ENCODE measurements at regions not wholly inside any gene's neighbourhood (a gene's known extent, or its start where the extent isn't known, plus 50 kb on each side); places are given as distances from the start of the nearest gene placed in this dataset.

DNA sequence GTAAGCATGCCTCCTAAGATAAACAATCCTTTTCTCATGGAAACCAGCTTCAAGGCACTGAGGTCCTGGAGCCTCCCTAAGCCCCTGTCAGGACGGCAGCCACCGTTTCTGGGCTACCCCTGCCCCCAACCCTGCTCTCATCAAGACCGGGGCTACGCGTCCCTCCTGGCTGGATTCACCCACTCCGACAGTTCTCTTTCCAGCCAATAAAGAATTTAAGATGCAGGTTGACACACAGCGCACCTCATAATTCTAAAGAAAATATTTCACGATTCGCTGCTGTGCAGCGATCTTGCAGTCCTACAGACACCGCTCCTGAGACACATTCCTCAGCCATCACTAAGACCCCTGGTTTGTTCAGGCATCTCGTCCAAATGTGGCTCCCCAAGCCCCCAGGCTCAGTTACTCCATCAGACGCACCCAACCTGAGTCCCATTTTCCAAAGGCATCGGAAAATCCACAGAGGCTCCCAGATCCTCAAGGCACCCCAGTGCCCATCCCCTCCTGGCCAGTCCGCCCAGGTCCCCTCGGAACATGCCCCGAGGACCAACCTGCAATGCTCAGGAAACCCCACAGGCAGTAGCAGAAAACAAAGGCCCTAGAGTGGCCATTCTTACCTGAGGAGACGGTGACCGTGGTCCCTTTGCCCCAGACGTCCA is 336.3 kb downstream of the TMEM121 start:
- POLR2A ChIA-PET (ENCODE audit: low non-redundant PET), result no interaction called here
- TF ChIP-seq, protein P1, sequence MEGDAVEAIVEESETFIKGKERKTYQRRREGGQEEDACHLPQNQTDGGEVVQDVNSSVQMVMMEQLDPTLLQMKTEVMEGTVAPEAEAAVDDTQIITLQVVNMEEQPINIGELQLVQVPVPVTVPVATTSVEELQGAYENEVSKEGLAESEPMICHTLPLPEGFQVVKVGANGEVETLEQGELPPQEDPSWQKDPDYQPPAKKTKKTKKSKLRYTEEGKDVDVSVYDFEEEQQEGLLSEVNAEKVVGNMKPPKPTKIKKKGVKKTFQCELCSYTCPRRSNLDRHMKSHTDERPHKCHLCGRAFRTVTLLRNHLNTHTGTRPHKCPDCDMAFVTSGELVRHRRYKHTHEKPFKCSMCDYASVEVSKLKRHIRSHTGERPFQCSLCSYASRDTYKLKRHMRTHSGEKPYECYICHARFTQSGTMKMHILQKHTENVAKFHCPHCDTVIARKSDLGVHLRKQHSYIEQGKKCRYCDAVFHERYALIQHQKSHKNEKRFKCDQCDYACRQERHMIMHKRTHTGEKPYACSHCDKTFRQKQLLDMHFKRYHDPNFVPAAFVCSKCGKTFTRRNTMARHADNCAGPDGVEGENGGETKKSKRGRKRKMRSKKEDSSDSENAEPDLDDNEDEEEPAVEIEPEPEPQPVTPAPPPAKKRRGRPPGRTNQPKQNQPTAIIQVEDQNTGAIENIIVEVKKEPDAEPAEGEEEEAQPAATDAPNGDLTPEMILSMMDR (conservative IDR thresholded peaks at IDR 0.05; ENCODE audit: low read depth), result no peak

DNA sequence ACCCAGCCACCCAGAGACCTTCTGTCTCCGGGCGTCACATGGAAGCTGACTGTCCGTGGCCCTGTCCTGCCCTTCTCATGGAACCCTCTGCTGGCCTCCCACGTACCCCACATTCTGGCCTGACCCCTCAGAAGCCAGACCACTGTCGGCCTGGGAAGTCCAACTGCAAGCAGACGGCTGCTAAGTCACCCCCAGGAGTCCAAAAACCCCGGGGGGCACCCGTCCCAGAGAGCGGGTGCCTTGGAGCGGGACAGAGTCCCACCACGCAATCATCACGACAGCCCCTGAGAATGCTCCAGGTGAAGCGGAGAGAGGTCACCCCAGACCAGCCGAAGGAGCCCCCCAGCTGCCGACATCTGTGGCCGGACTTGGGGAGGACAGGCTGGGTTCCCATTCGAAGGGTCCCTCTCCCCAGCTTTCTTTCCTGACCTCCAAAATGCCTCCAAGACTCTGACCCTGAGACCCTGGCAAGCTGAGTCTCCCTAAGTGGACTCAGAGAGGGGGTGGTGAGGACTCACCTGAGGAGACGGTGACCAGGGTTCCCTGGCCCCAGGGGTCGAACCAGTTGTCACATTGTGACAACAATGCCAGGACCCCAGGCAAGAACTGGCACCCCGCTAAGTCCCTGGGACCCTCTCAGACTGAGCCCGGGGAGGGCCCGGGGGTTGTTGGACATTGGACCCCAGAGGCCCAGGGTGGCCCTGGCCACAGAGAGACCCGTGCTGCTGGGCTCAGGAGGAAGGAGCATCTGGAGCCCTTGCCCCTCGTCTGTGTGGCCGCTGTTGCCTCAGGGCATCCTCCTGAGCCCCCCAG is 337.1 kb downstream of the TMEM121 start:
- no peak for DNase-seq (ENCODE audit: low spot score)
- POLR2A ChIA-PET (ENCODE audit: low non-redundant PET), result no interaction called here
- CTCF ChIA-PET, result no interaction called here
- H3K27ac ChIP-seq, result no peak overlapping the region
- TF ChIP-seq, protein P1 (conservative IDR thresholded peaks at IDR 0.05; ENCODE audit: low read depth), result no peak

More for the DNA sequence above, 336.3 kb downstream of the TMEM121 start:
- H3K27ac ChIP-seq, result no peak overlapping the region
- DNase-seq (ENCODE audit: low spot score), result no peak
- CTCF ChIA-PET, result no interaction called here

DNA sequence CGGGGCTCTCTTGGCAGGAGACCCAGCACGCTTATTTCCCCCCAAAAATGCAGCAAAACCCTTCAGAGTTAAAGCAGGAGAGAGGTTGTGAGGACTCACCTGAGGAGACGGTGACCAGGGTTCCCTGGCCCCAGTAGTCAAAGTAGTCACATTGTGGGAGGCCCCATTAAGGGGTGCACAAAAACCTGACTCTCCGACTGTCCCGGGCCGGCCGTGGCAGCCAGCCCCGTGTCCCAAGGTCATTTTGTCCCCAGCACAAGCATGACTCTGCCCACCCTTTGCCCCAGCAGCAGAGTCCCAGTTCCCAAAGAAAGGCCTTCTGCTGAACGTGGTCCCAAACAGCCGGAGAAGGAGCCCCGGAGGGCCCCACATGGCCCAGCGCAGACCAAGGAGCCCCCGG is 337.7 kb downstream of the TMEM121 start:
- TF ChIP-seq, protein P1 (conservative IDR thresholded peaks at IDR 0.05; ENCODE audit: low read depth), result no peak
- CTCF ChIA-PET, result no interaction called here
- POLR2A ChIA-PET (ENCODE audit: low non-redundant PET), result no interaction called here
- no peak for DNase-seq (ENCODE audit: low spot score)
- H3K27ac ChIP-seq, result no peak overlapping the region

DNA sequence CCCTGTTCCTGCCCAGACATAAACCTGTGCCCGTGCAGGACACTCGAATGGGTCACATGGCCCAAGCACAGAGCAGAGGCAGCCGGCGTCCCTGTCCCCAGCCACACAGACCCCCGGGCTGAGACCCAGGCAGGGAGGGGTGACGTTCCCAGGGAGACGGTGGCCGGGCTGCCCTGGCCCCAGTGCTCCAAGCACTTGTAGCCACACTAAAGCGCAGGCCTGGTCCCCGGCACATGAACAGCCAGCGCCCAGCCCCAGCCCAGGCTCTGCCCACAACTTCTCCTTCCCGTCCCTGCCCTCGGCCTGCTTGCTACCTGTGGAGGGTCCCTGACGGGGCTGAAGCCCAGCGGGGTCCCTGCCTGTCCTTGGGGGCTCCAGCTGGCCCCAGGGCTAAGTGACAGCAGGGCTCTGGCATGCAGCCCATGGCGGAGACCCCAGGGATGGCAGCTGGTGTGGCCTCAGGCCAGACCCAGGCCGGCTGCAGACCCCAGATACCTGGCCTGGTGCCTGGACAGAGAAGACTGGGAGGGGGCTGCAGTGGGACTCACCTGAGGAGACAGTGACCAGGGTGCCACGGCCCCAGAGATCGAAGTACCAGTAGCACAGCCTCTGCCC is 338.4 kb downstream of the TMEM121 start:
- TF ChIP-seq, protein P1 (conservative IDR thresholded peaks at IDR 0.05; ENCODE audit: low read depth), result no peak
- POLR2A ChIA-PET (ENCODE audit: low non-redundant PET), result no interaction called here
- H3K27ac ChIP-seq, result no peak overlapping the region

DNA sequence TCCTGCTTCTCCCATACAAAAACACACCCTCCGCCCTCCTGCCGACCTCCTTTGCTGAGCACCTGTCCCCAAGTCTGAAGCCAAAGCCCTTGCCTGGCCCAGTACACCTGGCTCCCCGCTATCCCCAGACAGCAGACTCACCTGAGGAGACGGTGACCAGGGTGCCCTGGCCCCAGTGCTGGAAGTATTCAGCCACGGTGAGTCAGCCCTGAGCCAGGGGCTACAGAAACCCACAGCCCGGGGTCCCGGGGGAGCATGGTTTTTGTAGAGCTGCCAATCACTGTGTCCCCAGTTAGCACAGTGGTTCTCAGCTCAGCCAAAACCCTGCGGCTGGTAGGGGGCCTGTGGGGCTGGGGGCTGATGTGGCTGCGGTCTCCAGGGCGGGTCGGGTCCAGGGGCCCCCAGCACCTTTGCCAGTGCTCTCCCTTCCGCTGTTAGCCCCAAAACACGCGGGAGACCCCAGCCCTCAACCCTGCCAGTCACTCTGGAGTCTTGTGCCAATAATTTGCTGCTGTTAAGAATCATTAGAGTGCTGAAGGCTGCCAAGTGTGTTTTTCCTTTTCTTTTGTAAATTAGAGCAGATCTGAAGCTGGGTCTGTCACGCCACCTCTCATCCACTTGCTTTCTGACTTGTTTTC is 339.0 kb downstream of the TMEM121 start:
- TF ChIP-seq, protein P1 (conservative IDR thresholded peaks at IDR 0.05; ENCODE audit: low read depth), result no peak
- DNase-seq (ENCODE audit: low spot score), result no peak
- H3K27ac ChIP-seq, result no peak overlapping the region
- POLR2A ChIA-PET (ENCODE audit: low non-redundant PET), result no interaction called here
- CTCF ChIA-PET, result no interaction called here

More for the DNA sequence above, 338.4 kb downstream of the TMEM121 start:
- no peak for DNase-seq (ENCODE audit: low spot score)
- CTCF ChIA-PET, result no interaction called here
